ENCODE measurements at regions not wholly inside any gene's neighbourhood (a gene's known extent, or its start where the extent isn't known, plus 50 kb on each side); places are given as distances from the start of the nearest gene placed in this dataset.
"Not testable (repeated sequence)": the region's sequence is repeated elsewhere in the genome, so short reads cannot be mapped to it uniquely, and the experiment has no call there.

DNA sequence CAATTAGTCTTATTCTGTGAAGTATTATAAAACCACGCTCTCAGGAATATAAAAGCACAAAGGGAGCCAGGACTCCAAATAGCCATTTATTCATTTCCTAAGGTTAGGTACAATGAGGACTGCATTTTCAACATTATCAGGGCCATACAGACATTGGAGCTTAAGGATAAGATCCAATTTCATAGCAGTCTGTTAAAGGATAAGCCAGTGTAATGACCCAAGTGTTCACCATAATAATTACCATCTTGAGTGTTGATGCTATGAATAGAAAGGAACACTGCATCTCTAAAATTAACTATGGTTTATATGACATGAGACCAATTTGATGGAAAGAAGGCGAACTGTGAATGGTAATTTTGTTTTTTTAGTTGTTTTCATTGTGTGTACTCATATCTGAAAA, 403.1 kb downstream of the KCNJ18 start:
- H3K4me3 ChIP-seq; DNase-seq; H3K27ac ChIP-seq; intact Hi-C loops (cut with DNase I; ENCODE audit: low total_unique reads); H3K27me3 ChIP-seq; H3K9me3 ChIP-seq; H3K36me3 ChIP-seq (ENCODE audit: low read depth, missing control alignments); H3K4me1 ChIP-seq: not testable (repeated sequence)
- WGBS, 2 donors = 68 to 78% methylated on average over 2 of the region's 2 CpGs

DNA sequence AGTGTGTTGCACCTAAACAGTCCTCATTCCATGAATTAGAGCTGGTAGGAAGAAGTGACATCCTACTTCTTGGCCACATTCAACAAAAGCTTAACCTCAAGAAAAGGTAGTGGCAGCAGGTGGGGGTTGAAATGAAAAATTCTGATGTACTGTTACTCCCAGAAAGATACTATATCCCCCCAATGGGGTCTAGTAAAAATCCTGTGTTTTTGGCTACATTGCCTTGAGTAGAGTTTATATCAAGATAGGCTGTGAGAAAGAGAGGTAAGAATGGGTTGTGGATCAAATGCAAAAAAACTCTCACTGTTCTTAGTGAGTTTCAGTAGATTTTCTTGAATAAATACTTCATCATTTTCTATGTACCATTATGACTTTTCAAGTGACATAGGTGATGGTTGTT, 407.3 kb downstream of the KCNJ18 start:
- H3K27me3 ChIP-seq; H3K36me3 ChIP-seq (ENCODE audit: low read depth, missing control alignments); H3K9me3 ChIP-seq; DNase-seq; H3K27ac ChIP-seq; intact Hi-C loops (cut with DNase I; ENCODE audit: low total_unique reads); H3K4me1 ChIP-seq; H3K4me3 ChIP-seq: not testable (repeated sequence)

DNA sequence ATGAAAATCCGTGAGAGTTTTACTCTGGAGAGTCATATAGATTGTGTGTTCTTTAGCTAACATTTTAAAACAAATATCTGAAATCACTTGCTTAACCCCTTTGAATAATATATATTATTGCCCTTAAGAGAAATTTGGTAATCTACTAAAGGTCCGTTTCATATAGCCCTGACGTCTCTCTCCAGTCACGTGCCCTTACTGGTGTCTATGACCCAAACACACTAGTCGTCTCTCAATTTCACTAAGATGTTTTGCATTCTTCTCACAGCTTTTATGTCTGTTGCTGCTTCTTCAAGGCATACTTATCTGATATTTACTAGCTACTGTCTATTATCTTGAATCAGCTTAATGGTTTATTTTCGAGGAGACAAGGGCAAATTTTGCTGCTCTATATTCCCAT, 409.9 kb downstream of the KCNJ18 start:
- no peak for DNase-seq
- H3K4me3 ChIP-seq = no peak overlapping the region
- WGBS, 2 donors = 59 to 75% methylated on average over 6 of the region's 6 CpGs
- no peaks in the 10 kb centered on the region for H3K36me3 ChIP-seq (ENCODE audit: low read depth, missing control alignments)
- H3K4me1 ChIP-seq = no peaks in the 10 kb centered on the region
- no peaks in the 10 kb centered on the region for H3K9me3 ChIP-seq
- no peak for TF ChIP-seq POLR2A (IDR thresholded peaks at IDR 0.05)
- TF ChIP-seq, protein P1, sequence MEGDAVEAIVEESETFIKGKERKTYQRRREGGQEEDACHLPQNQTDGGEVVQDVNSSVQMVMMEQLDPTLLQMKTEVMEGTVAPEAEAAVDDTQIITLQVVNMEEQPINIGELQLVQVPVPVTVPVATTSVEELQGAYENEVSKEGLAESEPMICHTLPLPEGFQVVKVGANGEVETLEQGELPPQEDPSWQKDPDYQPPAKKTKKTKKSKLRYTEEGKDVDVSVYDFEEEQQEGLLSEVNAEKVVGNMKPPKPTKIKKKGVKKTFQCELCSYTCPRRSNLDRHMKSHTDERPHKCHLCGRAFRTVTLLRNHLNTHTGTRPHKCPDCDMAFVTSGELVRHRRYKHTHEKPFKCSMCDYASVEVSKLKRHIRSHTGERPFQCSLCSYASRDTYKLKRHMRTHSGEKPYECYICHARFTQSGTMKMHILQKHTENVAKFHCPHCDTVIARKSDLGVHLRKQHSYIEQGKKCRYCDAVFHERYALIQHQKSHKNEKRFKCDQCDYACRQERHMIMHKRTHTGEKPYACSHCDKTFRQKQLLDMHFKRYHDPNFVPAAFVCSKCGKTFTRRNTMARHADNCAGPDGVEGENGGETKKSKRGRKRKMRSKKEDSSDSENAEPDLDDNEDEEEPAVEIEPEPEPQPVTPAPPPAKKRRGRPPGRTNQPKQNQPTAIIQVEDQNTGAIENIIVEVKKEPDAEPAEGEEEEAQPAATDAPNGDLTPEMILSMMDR (IDR thresholded peaks at IDR 0.05) = no peak
- intact Hi-C loops (cut with DNase I; ENCODE audit: low total_unique reads) = no loop called here
- no peak overlapping the region for H3K27ac ChIP-seq
- no peaks in the 10 kb centered on the region for H3K27me3 ChIP-seq

DNA sequence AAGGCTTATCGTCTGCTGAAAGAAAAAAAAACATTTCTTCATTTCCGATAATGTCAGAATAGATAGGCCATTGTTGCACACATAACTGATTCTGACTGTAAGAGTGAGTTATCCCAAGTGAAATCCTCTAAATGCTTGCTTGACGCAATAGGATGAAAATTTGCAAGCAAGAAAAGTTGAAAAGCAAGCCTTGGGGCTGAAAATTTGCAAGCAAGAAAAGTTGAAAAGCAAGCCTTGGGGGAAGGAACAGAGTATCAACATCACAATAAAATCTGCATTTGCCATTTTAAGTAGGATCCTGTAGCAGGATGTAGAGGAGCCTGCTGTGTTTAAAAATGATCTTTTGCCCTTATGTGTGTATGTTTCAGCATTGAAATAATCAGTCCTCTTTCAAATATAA, 424.4 kb downstream of the KCNJ18 start:
- intact Hi-C loops (cut with DNase I; ENCODE audit: low total_unique reads); H3K4me3 ChIP-seq; H3K4me1 ChIP-seq; H3K36me3 ChIP-seq (ENCODE audit: low read depth, missing control alignments); H3K27me3 ChIP-seq; H3K9me3 ChIP-seq; H3K27ac ChIP-seq; DNase-seq: not testable (repeated sequence)
- 54% methylated on average over 3 of the region's 3 CpGs for WGBS, 2 donors

DNA sequence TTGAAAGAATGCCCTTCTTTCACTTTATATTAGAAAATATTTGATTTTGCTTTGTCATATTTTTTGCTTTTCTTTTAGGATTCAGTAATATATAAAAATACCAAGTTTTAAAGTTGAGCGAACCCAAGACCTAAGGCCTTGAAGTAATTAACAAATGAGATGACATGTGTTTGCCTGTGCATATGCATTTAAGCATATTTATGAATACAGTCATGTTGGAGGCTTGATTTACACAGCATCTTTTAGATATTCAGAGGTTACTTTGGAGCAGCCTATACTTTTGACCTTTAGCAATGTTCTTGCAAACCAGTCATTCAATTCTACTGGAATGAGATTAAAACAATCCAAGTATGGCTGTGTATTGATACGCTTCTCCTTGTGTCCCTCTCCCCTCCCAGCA, 425.1 kb downstream of the KCNJ18 start:
- 78 to 82% methylated on average over 2 of the region's 2 CpGs for WGBS, 2 donors
- H3K4me3 ChIP-seq; H3K27ac ChIP-seq; H3K4me1 ChIP-seq; DNase-seq; H3K36me3 ChIP-seq (ENCODE audit: low read depth, missing control alignments); intact Hi-C loops (cut with DNase I; ENCODE audit: low total_unique reads); H3K9me3 ChIP-seq; H3K27me3 ChIP-seq: not testable (repeated sequence)

DNA sequence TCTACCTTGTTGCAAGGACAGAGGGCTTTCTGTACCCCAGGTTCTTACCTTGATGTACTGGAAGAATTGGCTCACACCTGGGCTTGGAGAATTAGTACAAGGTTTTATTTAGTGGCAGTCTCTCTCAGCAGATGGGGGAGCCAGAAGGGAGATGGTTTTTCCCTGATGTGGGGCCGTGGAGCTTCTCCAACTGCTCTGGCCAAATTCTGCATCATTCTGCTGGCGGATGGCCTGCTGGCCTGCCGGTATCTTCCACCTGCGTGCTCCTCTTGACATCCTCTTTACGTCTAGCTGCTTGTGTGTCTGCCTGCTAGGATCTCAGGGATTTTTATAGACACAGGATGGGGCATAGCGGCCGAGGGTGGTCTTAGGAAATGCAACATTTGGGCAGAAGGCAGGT, 426.7 kb downstream of the KCNJ18 start:
- H3K27ac ChIP-seq; intact Hi-C loops (cut with DNase I; ENCODE audit: low total_unique reads); DNase-seq; H3K4me1 ChIP-seq; H3K9me3 ChIP-seq; H3K27me3 ChIP-seq; H3K36me3 ChIP-seq (ENCODE audit: low read depth, missing control alignments); H3K4me3 ChIP-seq: not testable (repeated sequence)
- 73 to 77% methylated on average over 7 of the region's 7 CpGs for WGBS, 2 donors

DNA sequence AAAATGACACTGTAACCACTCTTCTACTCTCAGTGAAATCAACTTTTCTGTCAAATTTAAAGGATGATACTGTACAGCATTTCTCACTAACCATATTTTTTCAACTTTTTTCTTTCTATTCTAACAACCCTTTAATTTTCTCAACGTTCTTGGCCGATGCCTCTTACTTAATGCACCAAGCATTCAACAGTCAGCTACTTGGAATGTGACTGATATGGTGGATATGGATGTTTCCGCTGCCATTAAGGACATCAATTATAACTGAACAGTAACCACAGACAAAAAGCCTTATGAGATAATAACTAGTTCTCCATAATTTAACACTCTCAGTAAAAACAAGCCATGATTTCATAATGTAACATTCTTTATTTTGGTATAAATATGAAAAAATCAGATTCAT, 427.4 kb downstream of the KCNJ18 start:
- H3K9me3 ChIP-seq; H3K4me1 ChIP-seq; H3K27me3 ChIP-seq; H3K36me3 ChIP-seq (ENCODE audit: low read depth, missing control alignments); DNase-seq; intact Hi-C loops (cut with DNase I; ENCODE audit: low total_unique reads); H3K27ac ChIP-seq; H3K4me3 ChIP-seq: not testable (repeated sequence)
- WGBS, 2 donors = 68 to 73% methylated on average over 3 of the region's 3 CpGs

DNA sequence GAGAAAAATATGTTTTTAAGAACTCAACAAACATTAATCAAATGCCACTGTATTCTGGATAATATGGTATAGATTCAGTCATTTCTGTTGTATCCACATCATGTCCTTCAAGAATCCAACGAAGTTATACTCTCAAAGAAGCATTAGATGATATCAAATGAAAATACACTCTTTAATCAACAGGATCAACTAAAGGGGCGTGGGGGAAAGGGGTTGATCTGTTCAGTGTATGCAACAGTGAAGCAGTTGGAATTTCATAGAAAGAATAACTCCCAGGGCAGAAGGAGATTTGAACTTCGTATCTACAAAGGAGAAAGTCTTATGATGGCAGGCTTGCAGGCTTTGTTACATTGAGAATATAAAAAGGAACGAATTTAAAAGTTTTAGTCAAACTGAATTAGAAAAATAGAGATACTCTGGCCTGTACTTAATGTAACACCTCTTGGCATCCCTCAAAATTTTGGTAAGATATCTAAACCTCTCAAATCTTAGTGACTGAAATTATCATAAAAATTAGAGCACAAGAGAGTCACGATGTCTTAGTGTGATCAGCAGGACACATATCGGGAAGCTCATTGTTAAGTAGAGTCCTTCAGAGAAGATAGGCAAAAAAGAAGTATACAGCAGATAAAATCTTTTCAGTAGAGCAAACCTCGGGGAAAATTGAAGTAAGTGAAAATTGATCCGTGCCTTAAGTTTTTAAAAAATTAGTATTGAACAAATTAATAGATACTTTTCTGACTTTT, 431.4 kb downstream of the KCNJ18 start:
- TF ChIP-seq POLR2A (IDR thresholded peaks at IDR 0.05) = no peak
- TF ChIP-seq, protein P1 (IDR thresholded peaks at IDR 0.05) = no peak
- Histone ChIP-seq H3K27me3 (no peaks in the 10 kb centered on the region), H3K9me3 (no peaks in the 10 kb centered on the region), H3K4me3 (no peak overlapping the region), H3K4me1 (no peaks in the 10 kb centered on the region), H3K27ac (no peak overlapping the region), H3K36me3 (ENCODE audit: low read depth, missing control alignments) (no peaks in the 10 kb centered on the region)
- WGBS, 2 donors = 33 to 36% methylated on average over 8 of the region's 8 CpGs
- intact Hi-C loops (cut with DNase I; ENCODE audit: low total_unique reads) = no loop called here
- no peak for DNase-seq

Measured in testis (tissue), 2 donors.